OCI-LY3 (cell line): ENCODE measurements at regions not wholly inside any gene's neighbourhood (a gene's known extent, or its start where the extent isn't known, plus 50 kb on each side); places are given as distances from the start of the nearest gene placed in this dataset.

Experiments
- H2AFZ ChIP-seq: fragments of 200-600, 300-600 bp; shearing (Covaris generic); 2 replicates; pipeline ENCODE4 v1.6.0; 2014; ENCODE audit warnings: antibody characterized with exemption, low read depth, low read length
- H3K27ac ChIP-seq: fragments of 200-600, 300-600 bp; sonication (generic); 2 replicates; pipeline ENCODE4 v1.5.1; 2014; ENCODE audit warnings: mild to moderate bottlenecking, low read length, moderate library complexity, mixed read lengths
- H3K27me3 ChIP-seq: fragments of 200-600, 300-600 bp; sonication (generic); 2 replicates; pipeline ENCODE4 v1.6.1; 2014; ENCODE audit warnings: low read depth, low read length, mixed read lengths
- H3K36me3 ChIP-seq: fragments of 200-600, 300-600 bp; sonication (generic); replicated peaks from 2 replicates; pipeline ENCODE3; 2014; ENCODE audit warnings: low read depth, low read length, mixed read lengths
- H3K4me1 ChIP-seq: fragments of 300-600, 200-600 bp; sonication (generic); 2 replicates; pipeline ENCODE4 v1.6.1; 2014; ENCODE audit warnings: low read length, mixed read lengths
- H3K4me2 ChIP-seq: fragments of 200-600, 300-600 bp; sonication (generic); 2 replicates; pipeline ENCODE4 v1.6.1; 2014; ENCODE audit warnings: low read length, mixed read lengths
- H3K4me3 ChIP-seq: fragments of 300-600, 200-600 bp; sonication (generic); 2 replicates; pipeline ENCODE4 v1.5.1; 2014; ENCODE audit warnings: antibody characterized with exemption, mild to moderate bottlenecking, low read length, moderate library complexity
- H3K79me2 ChIP-seq: fragments of 300-600, 200-600 bp; shearing (Covaris generic); 2 replicates; pipeline ENCODE4 v1.6.1; 2014; ENCODE audit warnings: mild to moderate bottlenecking, low read length, mixed read lengths
- H3K9ac ChIP-seq: fragments of 300-600, 200-600 bp; shearing (Covaris generic); 2 replicates; pipeline ENCODE4 v1.6.0; 2014; ENCODE audit warnings: mild to moderate bottlenecking, low read length, moderate library complexity
- H3K9me3 ChIP-seq: fragments of 200-600, 300-600 bp; shearing (Covaris generic); 2 replicates; pipeline ENCODE4 v1.6.1; 2014; ENCODE audit warnings: low read length, mixed read lengths; ENCODE audit not compliant: insufficient read depth
- H4K20me1 ChIP-seq: fragments of 200-600, 300-600 bp; sonication (generic); 2 replicates; pipeline ENCODE4 v1.6.1; 2016; ENCODE audit warnings: low read length, mixed read lengths; ENCODE audit not compliant: insufficient read depth
- CTCF ChIP-seq: fragments of 200-600, 300-600 bp; sonication (generic); IDR thresholded peaks from 2 replicates; pipeline ENCODE4 v1.5.1; 2014; ENCODE audit warnings: antibody characterized with exemption, low read length, low read depth
- EZH2phosphoT487 ChIP-seq: fragments of 200-600 bp; shearing (Covaris generic); IDR thresholded peaks from 2 replicates; pipeline ENCODE4 v1.6.1; 2018; ENCODE audit warnings: antibody characterized with exemption, mixed run types, low read depth

DNA sequence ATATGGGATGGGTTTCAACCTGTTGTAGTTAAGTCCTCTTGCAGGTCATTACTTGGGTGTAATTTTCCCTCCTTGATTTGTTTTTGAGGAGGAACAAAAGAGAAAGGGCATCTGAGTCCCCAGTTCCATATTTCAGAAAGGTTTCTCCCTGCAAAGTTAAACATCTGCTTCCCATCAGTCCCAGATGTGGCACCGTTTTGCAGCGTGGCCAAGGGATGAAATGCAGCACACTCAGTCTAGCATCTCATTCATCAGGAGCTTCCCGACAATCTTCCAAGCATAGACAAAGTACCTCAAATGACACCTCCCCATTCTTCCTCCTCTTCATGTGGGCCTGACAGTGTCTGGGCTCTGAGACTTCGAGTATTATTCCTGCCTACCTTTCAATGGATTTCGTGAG is 363.7 kb upstream of the SOX9 start:
- Histone ChIP-seq H3K36me3 (no peaks in the 10 kb centered on the region), H3K4me3 (no peak overlapping the region), H2AFZ (no peak overlapping the region), H3K27me3 (no peaks in the 10 kb centered on the region), H3K79me2 (no peaks in the 10 kb centered on the region), H3K4me2 (no peak overlapping the region), H3K4me1 (no peaks in the 10 kb centered on the region), H3K9ac (no peak overlapping the region), H3K9me3 (no peaks in the 10 kb centered on the region), H3K27ac (no peak overlapping the region), H4K20me1 (no peaks in the 10 kb centered on the region)
- TF ChIP-seq EZH2phosphoT487 (no peak), CTCF (no peak)

GRCh38 chr17:71757956-71758355 is 362.9 kb upstream of the SOX9 start:
- Histone ChIP-seq H3K27ac (no peak overlapping the region), H3K4me2 (no peak overlapping the region), H3K36me3 (no peaks in the 10 kb centered on the region), H3K4me1 (no peaks in the 10 kb centered on the region), H3K9ac (no peak overlapping the region), H3K4me3 (no peak overlapping the region), H3K9me3 (no peaks in the 10 kb centered on the region), H3K79me2 (no peaks in the 10 kb centered on the region), H4K20me1 (no peaks in the 10 kb centered on the region), H2AFZ (no peak overlapping the region), H3K27me3 (no peaks in the 10 kb centered on the region)
- TF ChIP-seq CTCF = no peak
- no peak for TF ChIP-seq EZH2phosphoT487

DNA sequence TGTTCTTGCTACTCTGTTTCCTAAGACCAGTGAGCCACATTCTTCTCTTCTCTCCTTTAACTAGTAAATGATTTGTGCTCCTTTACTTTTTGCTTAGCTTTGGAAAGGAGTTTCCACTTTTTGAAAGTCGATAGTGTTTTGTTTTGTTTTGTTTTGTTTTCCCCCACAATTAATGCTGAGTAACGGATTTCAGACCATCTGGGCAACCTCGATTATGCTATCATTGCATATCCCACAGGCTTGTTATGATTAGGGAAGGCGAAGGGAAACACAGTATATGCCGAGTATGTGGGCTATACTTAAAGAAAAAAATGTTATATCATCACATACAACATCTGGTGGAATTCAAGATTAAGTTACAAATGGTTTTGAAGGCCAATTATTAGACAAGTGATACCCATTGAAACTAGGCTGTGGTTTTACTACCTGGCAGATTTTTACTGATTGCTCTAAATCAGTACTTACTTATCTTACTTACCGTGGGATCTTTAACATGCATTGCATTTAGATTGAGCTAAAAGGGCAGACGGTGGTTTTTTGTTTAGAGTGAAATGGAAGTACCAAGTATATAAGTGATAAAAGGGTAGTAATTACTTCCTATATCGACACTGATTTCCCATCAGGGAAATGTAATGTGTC is 361.3 kb upstream of the SOX9 start:
- no peaks in the 10 kb centered on the region for H3K9me3 ChIP-seq
- H3K27me3 ChIP-seq = no peaks in the 10 kb centered on the region
- H3K4me1 ChIP-seq = no peaks in the 10 kb centered on the region
- H3K79me2 ChIP-seq = no peaks in the 10 kb centered on the region
- H3K36me3 ChIP-seq = no peaks in the 10 kb centered on the region
- no peak overlapping the region for H3K4me3 ChIP-seq
- H2AFZ ChIP-seq = no peak overlapping the region
- no peak overlapping the region for H3K4me2 ChIP-seq
- H3K9ac ChIP-seq = no peak overlapping the region
- TF ChIP-seq CTCF (no peak), EZH2phosphoT487 (no peak)
- no peaks in the 10 kb centered on the region for H4K20me1 ChIP-seq
- no peak overlapping the region for H3K27ac ChIP-seq

DNA sequence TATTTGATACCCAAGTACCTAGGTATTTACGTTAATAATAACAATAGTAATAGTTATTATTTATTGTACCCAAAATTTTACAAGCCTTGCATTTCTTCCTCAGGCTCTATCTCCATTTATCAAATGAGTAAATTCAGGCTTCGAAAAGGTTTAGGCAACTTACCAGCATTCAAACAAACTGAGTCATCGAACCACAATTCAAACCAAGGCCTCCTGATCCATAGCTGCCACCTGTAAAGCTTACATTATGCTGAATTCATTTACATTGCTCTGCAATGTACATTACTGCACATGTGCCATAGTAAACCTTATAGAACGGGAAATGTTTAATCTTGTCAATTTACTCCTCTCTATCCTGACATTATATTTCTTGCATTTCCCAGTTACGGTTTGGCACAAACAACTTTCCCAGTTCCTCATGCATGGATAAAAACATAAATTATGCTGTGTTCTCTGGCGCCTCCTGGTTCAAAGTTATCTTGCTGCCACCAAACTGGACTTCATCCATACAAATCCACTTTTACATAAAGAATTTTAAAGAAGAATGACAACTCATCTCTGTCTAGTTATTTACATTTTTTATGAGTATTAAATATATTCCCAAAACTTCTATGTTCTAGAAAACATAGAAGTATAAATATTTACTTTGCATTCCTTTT is 360.6 kb upstream of the SOX9 start:
- Histone ChIP-seq H3K9me3 (no peaks in the 10 kb centered on the region), H2AFZ (no peak overlapping the region), H3K9ac (no peak overlapping the region), H3K4me3 (no peak overlapping the region), H3K79me2 (no peaks in the 10 kb centered on the region), H3K27ac (no peak overlapping the region), H3K4me1 (no peaks in the 10 kb centered on the region), H3K36me3 (no peaks in the 10 kb centered on the region), H3K27me3 (no peaks in the 10 kb centered on the region), H4K20me1 (no peaks in the 10 kb centered on the region), H3K4me2 (no peak overlapping the region)
- no peak for TF ChIP-seq CTCF
- no peak for TF ChIP-seq EZH2phosphoT487
